ENCODE measurements at regions not wholly inside any gene's neighbourhood (a gene's known extent, or its start where the extent isn't known, plus 50 kb on each side); places are given as distances from the start of the nearest gene placed in this dataset.

DNA sequence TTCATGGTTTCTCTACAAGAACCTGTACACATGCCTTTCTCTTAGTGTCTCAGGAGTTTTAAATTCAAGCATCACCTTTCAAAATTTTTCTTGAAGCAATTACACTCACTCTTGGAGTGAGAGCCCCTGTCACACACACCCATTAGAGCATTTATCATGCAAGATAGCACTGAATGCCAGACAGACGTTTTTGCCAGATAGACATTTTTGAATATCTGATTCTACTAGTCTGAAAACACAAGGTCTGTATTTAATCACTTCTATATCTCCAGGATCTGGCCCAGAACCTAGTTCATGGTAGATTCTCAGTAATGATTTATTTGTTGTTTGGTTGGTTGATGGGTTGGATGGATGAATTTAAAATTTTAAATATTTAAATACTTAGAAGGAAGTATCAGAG lies 60.9 kb upstream of the PDE1C start:
- TF ChIP-seq, protein P1, sequence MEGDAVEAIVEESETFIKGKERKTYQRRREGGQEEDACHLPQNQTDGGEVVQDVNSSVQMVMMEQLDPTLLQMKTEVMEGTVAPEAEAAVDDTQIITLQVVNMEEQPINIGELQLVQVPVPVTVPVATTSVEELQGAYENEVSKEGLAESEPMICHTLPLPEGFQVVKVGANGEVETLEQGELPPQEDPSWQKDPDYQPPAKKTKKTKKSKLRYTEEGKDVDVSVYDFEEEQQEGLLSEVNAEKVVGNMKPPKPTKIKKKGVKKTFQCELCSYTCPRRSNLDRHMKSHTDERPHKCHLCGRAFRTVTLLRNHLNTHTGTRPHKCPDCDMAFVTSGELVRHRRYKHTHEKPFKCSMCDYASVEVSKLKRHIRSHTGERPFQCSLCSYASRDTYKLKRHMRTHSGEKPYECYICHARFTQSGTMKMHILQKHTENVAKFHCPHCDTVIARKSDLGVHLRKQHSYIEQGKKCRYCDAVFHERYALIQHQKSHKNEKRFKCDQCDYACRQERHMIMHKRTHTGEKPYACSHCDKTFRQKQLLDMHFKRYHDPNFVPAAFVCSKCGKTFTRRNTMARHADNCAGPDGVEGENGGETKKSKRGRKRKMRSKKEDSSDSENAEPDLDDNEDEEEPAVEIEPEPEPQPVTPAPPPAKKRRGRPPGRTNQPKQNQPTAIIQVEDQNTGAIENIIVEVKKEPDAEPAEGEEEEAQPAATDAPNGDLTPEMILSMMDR (IDR thresholded peaks at IDR 0.05), result no peak
- TF ChIP-seq POLR2A (IDR thresholded peaks at IDR 0.05), result no peak

Measured in lower leg skin (tissue), 3 donors.